ENCODE measurements at regions not wholly inside any gene's neighbourhood (a gene's known extent, or its start where the extent isn't known, plus 50 kb on each side); places are given as distances from the start of the nearest gene placed in this dataset.

- H3K4me3 ChIP-seq (ENCODE audit: low read length), result no peak overlapping the region
- H3K79me2 ChIP-seq (ENCODE audit: low read length), result no peaks in the 10 kb centered on the region
- no peak overlapping the region for H3K27ac ChIP-seq (ENCODE audit: low read length)
- no peak overlapping the region for H3K4me2 ChIP-seq (ENCODE audit: low read depth, low read length, poor library complexity, severe bottlenecking)
- H4K20me1 ChIP-seq (ENCODE audit: insufficient read depth, low read depth, low read length), result no peaks in the 10 kb centered on the region
- no peaks in the 10 kb centered on the region for H3K27me3 ChIP-seq (ENCODE audit: low read length)
- no peaks in the 10 kb centered on the region for H3K9me2 ChIP-seq (replicated peaks; ENCODE audit: insufficient read depth, low read length)
- peaks cover 34% of the 10 kb centered on the region for H3K9me3 ChIP-seq (ENCODE audit: low read length)
- DNase-seq, result no peak
- no peak overlapping the region for H2AFZ ChIP-seq (ENCODE audit: low read length)
- no peak overlapping the region for H3K9ac ChIP-seq (ENCODE audit: low read length)
- no peaks in the 10 kb centered on the region for H3K4me1 ChIP-seq (ENCODE audit: low read length)
- no peaks in the 10 kb centered on the region for H3K36me3 ChIP-seq (ENCODE audit: insufficient read depth, low read length)
Measured at GRCh38 chr5:13609504-13609903, 335.0 kb downstream of the DNAH5 start.

- H3K27me3 ChIP-seq (ENCODE audit: low read length), result no peaks in the 10 kb centered on the region
- H3K36me3 ChIP-seq (ENCODE audit: insufficient read depth, low read length), result no peaks in the 10 kb centered on the region
- H3K79me2 ChIP-seq (ENCODE audit: low read length), result no peaks in the 10 kb centered on the region
- H3K9me2 ChIP-seq (replicated peaks; ENCODE audit: insufficient read depth, low read length), result no peaks in the 10 kb centered on the region
- H3K27ac ChIP-seq (ENCODE audit: low read length), result no peak overlapping the region
- H4K20me1 ChIP-seq (ENCODE audit: insufficient read depth, low read depth, low read length), result no peaks in the 10 kb centered on the region
- H2AFZ ChIP-seq (ENCODE audit: low read length), result no peak overlapping the region
- no peaks in the 10 kb centered on the region for H3K4me1 ChIP-seq (ENCODE audit: low read length)
- H3K9ac ChIP-seq (ENCODE audit: low read length), result no peak overlapping the region
- no peak overlapping the region for H3K4me2 ChIP-seq (ENCODE audit: low read depth, low read length, poor library complexity, severe bottlenecking)
- H3K4me3 ChIP-seq (ENCODE audit: low read length), result no peak overlapping the region
- peaks cover 30% of the 10 kb centered on the region for H3K9me3 ChIP-seq (ENCODE audit: low read length)
- DNase-seq, result no peak
Measured at GRCh38 chr5:13606051-13606450, 338.4 kb downstream of the DNAH5 start.

- no peak overlapping the region for H3K27ac ChIP-seq (ENCODE audit: low read length)
- no peaks in the 10 kb centered on the region for H3K27me3 ChIP-seq (ENCODE audit: low read length)
- no peaks in the 10 kb centered on the region for H3K36me3 ChIP-seq (ENCODE audit: insufficient read depth, low read length)
- DNase-seq, result no peak
- no peaks in the 10 kb centered on the region for H3K79me2 ChIP-seq (ENCODE audit: low read length)
- H4K20me1 ChIP-seq (ENCODE audit: insufficient read depth, low read depth, low read length), result no peaks in the 10 kb centered on the region
- H3K9ac ChIP-seq (ENCODE audit: low read length), result no peak overlapping the region
- H3K9me2 ChIP-seq (replicated peaks; ENCODE audit: insufficient read depth, low read length), result no peaks in the 10 kb centered on the region
- no peak overlapping the region for H2AFZ ChIP-seq (ENCODE audit: low read length)
- no peak overlapping the region for H3K4me2 ChIP-seq (ENCODE audit: low read depth, low read length, poor library complexity, severe bottlenecking)
- no peak overlapping the region for H3K4me3 ChIP-seq (ENCODE audit: low read length)
- H3K9me3 ChIP-seq (ENCODE audit: low read length), result peaks cover 30% of the 10 kb centered on the region
- H3K4me1 ChIP-seq (ENCODE audit: low read length), result no peaks in the 10 kb centered on the region
Measured at GRCh38 chr5:13601112-13601511, 343.4 kb downstream of the DNAH5 start.

- no peak for DNase-seq
- H3K4me1 ChIP-seq (ENCODE audit: low read length), result no peaks in the 10 kb centered on the region
- H3K4me2 ChIP-seq (ENCODE audit: low read depth, low read length, poor library complexity, severe bottlenecking), result no peak overlapping the region
- no peaks in the 10 kb centered on the region for H3K27me3 ChIP-seq (ENCODE audit: low read length)
- H4K20me1 ChIP-seq (ENCODE audit: insufficient read depth, low read depth, low read length), result no peaks in the 10 kb centered on the region
- H3K4me3 ChIP-seq (ENCODE audit: low read length), result no peak overlapping the region
- no peak overlapping the region for H2AFZ ChIP-seq (ENCODE audit: low read length)
- no peaks in the 10 kb centered on the region for H3K36me3 ChIP-seq (ENCODE audit: insufficient read depth, low read length)
- H3K27ac ChIP-seq (ENCODE audit: low read length), result no peak overlapping the region
- no peaks in the 10 kb centered on the region for H3K79me2 ChIP-seq (ENCODE audit: low read length)
- peaks cover 28% of the 10 kb centered on the region for H3K9me3 ChIP-seq (ENCODE audit: low read length)
- H3K9ac ChIP-seq (ENCODE audit: low read length), result no peak overlapping the region
- no peaks in the 10 kb centered on the region for H3K9me2 ChIP-seq (replicated peaks; ENCODE audit: insufficient read depth, low read length)
Measured at GRCh38 chr5:13595978-13596377, 348.5 kb downstream of the DNAH5 start.

- DNase-seq, result no peak
- Histone ChIP-seq H3K36me3 (ENCODE audit: insufficient read depth, low read length) (no peaks in the 10 kb centered on the region), H3K4me1 (ENCODE audit: low read length) (no peaks in the 10 kb centered on the region), H3K79me2 (ENCODE audit: low read length) (no peaks in the 10 kb centered on the region), H3K9me3 (ENCODE audit: low read length) (peaks cover 27% of the 10 kb centered on the region), H3K4me2 (ENCODE audit: low read depth, low read length, poor library complexity, severe bottlenecking) (no peak overlapping the region), H4K20me1 (ENCODE audit: insufficient read depth, low read depth, low read length) (no peaks in the 10 kb centered on the region), H3K9me2 (replicated peaks; ENCODE audit: insufficient read depth, low read length) (no peaks in the 10 kb centered on the region), H3K27ac (ENCODE audit: low read length) (no peak overlapping the region), H3K4me3 (ENCODE audit: low read length) (no peak overlapping the region), H3K27me3 (ENCODE audit: low read length) (no peaks in the 10 kb centered on the region), H3K9ac (ENCODE audit: low read length) (no peak overlapping the region), H2AFZ (ENCODE audit: low read length) (no peak overlapping the region)
Measured at GRCh38 chr5:13591621-13592020, 352.9 kb downstream of the DNAH5 start.

- Histone ChIP-seq H3K27me3 (ENCODE audit: low read length) (no peaks in the 10 kb centered on the region), H4K20me1 (ENCODE audit: insufficient read depth, low read depth, low read length) (no peaks in the 10 kb centered on the region), H3K9me3 (ENCODE audit: low read length) (peaks cover 35% of the 10 kb centered on the region), H3K4me3 (ENCODE audit: low read length) (no peak overlapping the region), H3K36me3 (ENCODE audit: insufficient read depth, low read length) (no peaks in the 10 kb centered on the region), H2AFZ (ENCODE audit: low read length) (no peak overlapping the region), H3K9ac (ENCODE audit: low read length) (no peak overlapping the region), H3K79me2 (ENCODE audit: low read length) (no peaks in the 10 kb centered on the region), H3K4me2 (ENCODE audit: low read depth, low read length, poor library complexity, severe bottlenecking) (no peak overlapping the region), H3K9me2 (replicated peaks; ENCODE audit: insufficient read depth, low read length) (no peaks in the 10 kb centered on the region), H3K4me1 (ENCODE audit: low read length) (no peaks in the 10 kb centered on the region), H3K27ac (ENCODE audit: low read length) (no peak overlapping the region)
- DNase-seq, result no peak
Measured at GRCh38 chr5:13585324-13585723, 359.2 kb downstream of the DNAH5 start.

- DNase-seq, result no peak
- Histone ChIP-seq H3K4me2 (ENCODE audit: low read depth, low read length, poor library complexity, severe bottlenecking) (no peak overlapping the region), H3K36me3 (ENCODE audit: insufficient read depth, low read length) (no peaks in the 10 kb centered on the region), H3K9ac (ENCODE audit: low read length) (no peak overlapping the region), H3K4me3 (ENCODE audit: low read length) (no peak overlapping the region), H3K27me3 (ENCODE audit: low read length) (no peaks in the 10 kb centered on the region), H2AFZ (ENCODE audit: low read length) (no peak overlapping the region), H3K4me1 (ENCODE audit: low read length) (no peaks in the 10 kb centered on the region), H3K27ac (ENCODE audit: low read length) (no peak overlapping the region), H4K20me1 (ENCODE audit: insufficient read depth, low read depth, low read length) (no peaks in the 10 kb centered on the region), H3K79me2 (ENCODE audit: low read length) (no peaks in the 10 kb centered on the region), H3K9me3 (ENCODE audit: low read length) (peaks cover 24% of the 10 kb centered on the region), H3K9me2 (replicated peaks; ENCODE audit: insufficient read depth, low read length) (no peaks in the 10 kb centered on the region)
Measured at GRCh38 chr5:13581914-13582313, 362.6 kb downstream of the DNAH5 start.

GRCh38 chr5:13581132-13581531 is 363.4 kb downstream of the DNAH5 start:
- Histone ChIP-seq H3K27ac (ENCODE audit: low read length) (no peak overlapping the region), H3K9me3 (ENCODE audit: low read length) (peaks cover 26% of the 10 kb centered on the region), H3K4me1 (ENCODE audit: low read length) (no peaks in the 10 kb centered on the region), H2AFZ (ENCODE audit: low read length) (no peak overlapping the region), H3K9ac (ENCODE audit: low read length) (no peak overlapping the region), H3K9me2 (replicated peaks; ENCODE audit: insufficient read depth, low read length) (no peaks in the 10 kb centered on the region), H3K27me3 (ENCODE audit: low read length) (no peaks in the 10 kb centered on the region), H3K36me3 (ENCODE audit: insufficient read depth, low read length) (no peaks in the 10 kb centered on the region), H3K4me2 (ENCODE audit: low read depth, low read length, poor library complexity, severe bottlenecking) (no peak overlapping the region), H3K4me3 (ENCODE audit: low read length) (no peak overlapping the region), H4K20me1 (ENCODE audit: insufficient read depth, low read depth, low read length) (no peaks in the 10 kb centered on the region), H3K79me2 (ENCODE audit: low read length) (no peaks in the 10 kb centered on the region)
- DNase-seq, result no peak

- no peak overlapping the region for H3K27ac ChIP-seq (ENCODE audit: low read length)
- peaks cover 21% of the 10 kb centered on the region for H3K9me3 ChIP-seq (ENCODE audit: low read length)
- no peaks in the 10 kb centered on the region for H3K27me3 ChIP-seq (ENCODE audit: low read length)
- H3K9ac ChIP-seq (ENCODE audit: low read length), result no peak overlapping the region
- no peaks in the 10 kb centered on the region for H3K9me2 ChIP-seq (replicated peaks; ENCODE audit: insufficient read depth, low read length)
- no peak overlapping the region for H3K4me3 ChIP-seq (ENCODE audit: low read length)
- DNase-seq, result no peak
- H3K36me3 ChIP-seq (ENCODE audit: insufficient read depth, low read length), result no peaks in the 10 kb centered on the region
- no peak overlapping the region for H2AFZ ChIP-seq (ENCODE audit: low read length)
- H3K4me2 ChIP-seq (ENCODE audit: low read depth, low read length, poor library complexity, severe bottlenecking), result no peak overlapping the region
- no peaks in the 10 kb centered on the region for H3K79me2 ChIP-seq (ENCODE audit: low read length)
- H4K20me1 ChIP-seq (ENCODE audit: insufficient read depth, low read depth, low read length), result no peaks in the 10 kb centered on the region
- H3K4me1 ChIP-seq (ENCODE audit: low read length), result no peaks in the 10 kb centered on the region
Measured at GRCh38 chr5:13580058-13580457, 364.4 kb downstream of the DNAH5 start.

All from Karpas-422 (cell line).